H1 (cell line): ENCODE measurements at regions not wholly inside any gene's neighbourhood (a gene's known extent, or its start where the extent isn't known, plus 50 kb on each side); places are given as distances from the start of the nearest gene placed in this dataset.

Source experiments
- ASH2L ChIP-seq: fragments of 200-600, 300-600 bp; sonication (generic); IDR thresholded peaks from one replicate; pipeline ENCODE4 v1.7.1; 2017; ENCODE audit warnings: low read length
- BRCA1 ChIP-seq: IDR thresholded peaks from 2 replicates; pipeline ENCODE4 v1.6.1; 2012; ENCODE audit warnings: low read depth, low read length, improper control_type of control experiment
- CBX8 ChIP-seq: fragments of 300-800, 300-1000 bp; sonication (generic); IDR thresholded peaks from 2 replicates; pipeline ENCODE4 v1.7.1; 2016; ENCODE audit warnings: low read depth, low read length, borderline replicate concordance
- CEBPB ChIP-seq: IDR thresholded peaks from 2 replicates; pipeline ENCODE4 v1.6.1; 2012; ENCODE audit warnings: low read depth, low read length
- CHD7 ChIP-seq: fragments of 300-600 bp; sonication (generic); IDR thresholded peaks from 2 replicates; pipeline ENCODE4 v1.7.1; 2012; ENCODE audit warnings: low read length, moderate library complexity, mild to moderate bottlenecking, inconsistent platforms; ENCODE audit not compliant: insufficient replicate concordance
- CREB1 ChIP-seq: IDR thresholded peaks from 2 replicates; pipeline ENCODE4 v1.6.1; 2012; ENCODE audit warnings: inconsistent platforms
- GABPA ChIP-seq: IDR thresholded peaks from 2 replicates; pipeline ENCODE4 v1.6.1; 2011; ENCODE audit warnings: mild to moderate bottlenecking, low read length, moderate library complexity, borderline replicate concordance; ENCODE audit not compliant: insufficient read depth
- POLR2AphosphoS5 ChIP-seq: IDR thresholded peaks from 2 replicates; pipeline ENCODE4 v1.6.1; 2011; ENCODE audit warnings: low read depth, low read length
- RBBP5 ChIP-seq: IDR thresholded peaks from 2 replicates; pipeline ENCODE4 v1.7.1; 2012; ENCODE audit warnings: low read depth, mild to moderate bottlenecking, inconsistent platforms, low read length, moderate library complexity, borderline replicate concordance
- RFX5 ChIP-seq: IDR thresholded peaks from 2 replicates; pipeline ENCODE4 v1.6.1; 2011; ENCODE audit warnings: low read depth, low read length, improper control_type of control experiment, borderline replicate concordance

GRCh38 chr4:85416094-85416493 lies 58.9 kb upstream of the ARHGAP24 start (continued):
- no peak for TF ChIP-seq CHD7
- no peak for TF ChIP-seq RFX5
- TF ChIP-seq CREB1, result no peak
- no peak for TF ChIP-seq GABPA
- no peak for TF ChIP-seq CEBPB
- no peak for TF ChIP-seq BRCA1
- TF ChIP-seq CBX8, result no peak
- TF ChIP-seq RBBP5, result no peak
- no peak for TF ChIP-seq POLR2AphosphoS5
- no peak for TF ChIP-seq ASH2L
